Nephron (organoid): ENCODE measurements at regions not wholly inside any gene's neighbourhood (a gene's known extent, or its start where the extent isn't known, plus 50 kb on each side); places are given as distances from the start of the nearest gene placed in this dataset.

Source experiments
- H3K27ac Mint-ChIP-seq, 3 experiments: 2 replicates each; pipeline ENCODE4 v1.8.0; 2020; ENCODE audit warnings: mixed read lengths in 3 of 3, mild to moderate bottlenecking in 2 of 3, moderate library complexity in 1 of 3
- H3K27me3 Mint-ChIP-seq: 2 replicates; pipeline ENCODE4 v1.8.0; 2021; ENCODE audit warnings: low read depth, mild to moderate bottlenecking, moderate library complexity, mixed read lengths
- H3K36me3 Mint-ChIP-seq: 2 replicates; pipeline ENCODE4 v1.8.0; 2020; ENCODE audit warnings: low read depth, mixed read lengths
- H3K4me1 Mint-ChIP-seq: 2 replicates; pipeline ENCODE4 v1.8.0; 2020; ENCODE audit warnings: mixed read lengths
- H3K4me3 Mint-ChIP-seq, 3 experiments: 2 replicates each; pipeline ENCODE4 v1.8.0; 2020; ENCODE audit warnings: mild to moderate bottlenecking in 3 of 3, mixed read lengths in 3 of 3, moderate library complexity in 2 of 3
- H3K9me3 Mint-ChIP-seq: 2 replicates; pipeline ENCODE4 v1.8.0; 2020; ENCODE audit warnings: mixed read lengths
- CTCF ChIP-seq, 3 experiments: fragments of 200-600 bp; sonication (generic); IDR thresholded peaks; one replicate each; pipeline ENCODE4 v1.5.0; 2021; ENCODE audit warnings: antibody characterized with exemption in 3 of 3; ENCODE audit not compliant: unreplicated experiment in 3 of 3

- Mint-ChIP-seq H3K27me3 (peaks cover 15% of the 10 kb centered on the region), H3K4me3 (no peak overlapping the region), H3K27ac (no peak overlapping the region), H3K36me3 (no peaks in the 10 kb centered on the region), H3K9me3 (no peaks in the 10 kb centered on the region), H3K4me1 (no peaks in the 10 kb centered on the region)
- TF ChIP-seq CTCF (IDR thresholded peaks at IDR 0.05; ENCODE audit: unreplicated experiment in 3 of 3): no peak
Observed at GRCh38 chr17:15006421-15007128, 258.6 kb downstream of the PMP22 start.

GRCh38 chr17:15000661-15001060, 264.5 kb downstream of the PMP22 start:
- H3K36me3 Mint-ChIP-seq: no peaks in the 10 kb centered on the region
- no peak overlapping the region for H3K4me3 Mint-ChIP-seq
- H3K27ac Mint-ChIP-seq: no peak overlapping the region
- H3K27me3 Mint-ChIP-seq: no peaks in the 10 kb centered on the region
- no peak for TF ChIP-seq CTCF (IDR thresholded peaks at IDR 0.05; ENCODE audit: unreplicated experiment in 3 of 3)
- peaks cover 3% of the 10 kb centered on the region for H3K9me3 Mint-ChIP-seq
- H3K4me1 Mint-ChIP-seq: no peaks in the 10 kb centered on the region

- Mint-ChIP-seq H3K27ac (no peak overlapping the region), H3K27me3 (no peaks in the 10 kb centered on the region), H3K36me3 (no peaks in the 10 kb centered on the region)
Observed at GRCh38 chr17:14997290-14997689, 267.8 kb downstream of the PMP22 start.

GRCh38 chr17:14986127-14986526, 279.0 kb downstream of the PMP22 start:
- H3K27ac Mint-ChIP-seq: no peak overlapping the region
- no peaks in the 10 kb centered on the region for H3K9me3 Mint-ChIP-seq
- no peaks in the 10 kb centered on the region for H3K4me1 Mint-ChIP-seq
- no peak for TF ChIP-seq CTCF (IDR thresholded peaks at IDR 0.05; ENCODE audit: unreplicated experiment in 3 of 3)
- H3K27me3 Mint-ChIP-seq: no peaks in the 10 kb centered on the region
- no peak overlapping the region for H3K4me3 Mint-ChIP-seq
- H3K36me3 Mint-ChIP-seq: no peaks in the 10 kb centered on the region

More at GRCh38 chr17:14997290-14997689, 267.8 kb downstream of the PMP22 start:
- Mint-ChIP-seq H3K9me3 (peaks cover 3% of the 10 kb centered on the region), H3K4me3 (no peak overlapping the region), H3K4me1 (no peaks in the 10 kb centered on the region)
- no peak for TF ChIP-seq CTCF (IDR thresholded peaks at IDR 0.05; ENCODE audit: unreplicated experiment in 3 of 3)

- no peak for TF ChIP-seq CTCF (IDR thresholded peaks at IDR 0.05; ENCODE audit: unreplicated experiment in 3 of 3)
- Mint-ChIP-seq H3K27me3 (peaks cover 6% of the 10 kb centered on the region), H3K4me1 (no peaks in the 10 kb centered on the region), H3K4me3 (no peak overlapping the region), H3K27ac (no peak overlapping the region), H3K9me3 (peaks cover 35% of the 10 kb centered on the region), H3K36me3 (peaks cover 9% of the 10 kb centered on the region)
Observed at GRCh38 chr17:14972844-14973243, 292.3 kb downstream of the PMP22 start.

- Mint-ChIP-seq H3K9me3 (peaks cover 42% of the 10 kb centered on the region), H3K4me1 (no peaks in the 10 kb centered on the region), H3K27ac (no peak overlapping the region), H3K4me3 (no peak overlapping the region), H3K27me3 (peaks cover 6% of the 10 kb centered on the region), H3K36me3 (peaks cover 9% of the 10 kb centered on the region)
- no peak for TF ChIP-seq CTCF (IDR thresholded peaks at IDR 0.05; ENCODE audit: unreplicated experiment in 3 of 3)
Observed at GRCh38 chr17:14971054-14971453, 294.1 kb downstream of the PMP22 start.
